ENCODE measurements at regions not wholly inside any gene's neighbourhood (a gene's known extent, or its start where the extent isn't known, plus 50 kb on each side); places are given as distances from the start of the nearest gene placed in this dataset.
"Not testable (repeated sequence)": the region's sequence is repeated elsewhere in the genome, so short reads cannot be mapped to it uniquely, and the experiment has no call there.

GRCh38 chr12:65670775-65671174 is 153.5 kb upstream of the HMGA2 start:
- H3K4me3 Mint-ChIP-seq = no peak overlapping the region
- H3K4me1 Mint-ChIP-seq (ENCODE audit: low read depth) = peaks cover 4% of the 10 kb centered on the region
- no peaks in the 10 kb centered on the region for H3K36me3 Mint-ChIP-seq (ENCODE audit: low read depth)

DNA sequence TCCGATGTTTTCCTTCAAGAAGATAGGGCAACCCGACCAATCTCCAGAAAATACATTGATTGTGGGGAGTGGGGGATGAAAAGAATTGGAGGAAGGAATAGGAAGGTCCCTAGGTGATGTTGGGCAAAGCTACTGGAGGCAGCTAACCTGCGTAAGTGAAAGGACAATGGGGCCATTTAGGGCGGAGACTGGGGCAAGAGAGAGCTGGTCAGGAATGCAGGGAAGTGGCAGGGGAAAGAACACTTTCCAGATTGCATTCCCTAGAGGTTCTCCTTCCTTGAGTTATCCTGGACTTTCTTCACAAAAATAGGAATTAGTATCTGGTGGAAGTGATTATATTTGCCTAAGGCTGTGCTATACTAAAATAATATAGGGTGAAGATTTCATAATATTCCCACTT is 151.8 kb upstream of the HMGA2 start:
- H3K4me3 Mint-ChIP-seq = no peak overlapping the region
- no peaks in the 10 kb centered on the region for H3K9me3 Mint-ChIP-seq
- no peak overlapping the region for H3K27ac Mint-ChIP-seq

More at GRCh38 chr12:65670775-65671174, 153.5 kb upstream of the HMGA2 start:
- Mint-ChIP-seq H3K27me3 (ENCODE audit: low read depth) (peaks cover 6% of the 10 kb centered on the region), H3K9me3 (no peaks in the 10 kb centered on the region), H3K27ac (no peak overlapping the region)

DNA sequence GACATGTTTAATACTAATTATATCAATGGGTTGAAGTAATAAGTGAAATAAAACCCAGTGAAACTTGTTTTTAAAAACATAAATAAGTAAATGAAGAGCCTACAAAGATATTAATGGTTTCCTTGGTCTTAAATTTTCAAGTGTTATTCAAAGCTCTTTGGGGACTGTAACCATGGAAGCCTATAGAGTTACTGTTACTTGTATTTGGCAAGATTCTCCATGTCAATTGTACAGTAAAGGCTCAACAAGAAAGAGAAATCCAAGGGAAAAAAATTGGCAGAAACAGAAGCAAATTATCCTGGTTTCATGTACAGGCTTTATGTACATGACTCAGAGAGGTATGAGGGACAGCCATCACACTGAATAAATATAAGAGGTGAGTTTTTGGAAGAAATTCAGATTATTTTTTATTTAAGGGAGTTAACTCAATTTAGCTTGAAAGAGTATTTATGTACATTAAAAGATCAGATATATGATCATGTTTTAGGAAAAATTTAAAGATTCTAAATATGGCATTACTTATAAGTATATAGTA is 151.1 kb upstream of the HMGA2 start:
- Mint-ChIP-seq H3K36me3 (ENCODE audit: low read depth) (no peaks in the 10 kb centered on the region), H3K27ac (no peak overlapping the region), H3K9me3 (no peaks in the 10 kb centered on the region), H3K27me3 (ENCODE audit: low read depth) (peaks cover 6% of the 10 kb centered on the region), H3K4me3 (no peak overlapping the region), H3K4me1 (ENCODE audit: low read depth) (no peaks in the 10 kb centered on the region)

More for the DNA sequence above, 151.8 kb upstream of the HMGA2 start:
- no peaks in the 10 kb centered on the region for H3K4me1 Mint-ChIP-seq (ENCODE audit: low read depth)
- H3K27me3 Mint-ChIP-seq (ENCODE audit: low read depth) = peaks cover 6% of the 10 kb centered on the region
- no peaks in the 10 kb centered on the region for H3K36me3 Mint-ChIP-seq (ENCODE audit: low read depth)

DNA sequence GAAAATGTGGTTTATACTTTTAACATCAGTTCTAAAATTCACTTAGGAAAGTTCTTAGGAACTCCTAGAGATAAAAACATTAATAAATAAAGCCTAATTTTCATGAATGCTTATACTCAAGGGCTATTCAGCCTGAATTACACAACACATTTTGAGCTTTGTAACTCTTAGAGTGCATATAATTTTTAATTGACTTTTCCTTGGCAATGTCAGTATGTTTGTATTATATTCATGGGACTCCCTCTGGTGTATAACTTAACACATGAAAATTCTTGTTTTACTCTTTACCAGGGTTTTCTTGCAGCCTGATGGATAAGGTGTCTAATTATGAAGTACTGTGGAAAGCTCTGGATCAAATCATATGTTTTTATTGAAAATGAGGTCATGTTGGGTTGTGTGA is 150.6 kb upstream of the HMGA2 start:
- Mint-ChIP-seq H3K27ac (no peak overlapping the region), H3K9me3 (no peaks in the 10 kb centered on the region), H3K4me1 (ENCODE audit: low read depth) (no peaks in the 10 kb centered on the region), H3K27me3 (ENCODE audit: low read depth) (peaks cover 6% of the 10 kb centered on the region), H3K4me3 (no peak overlapping the region), H3K36me3 (ENCODE audit: low read depth) (no peaks in the 10 kb centered on the region)

GRCh38 chr12:65675141-65675621 is 149.1 kb upstream of the HMGA2 start:
- Mint-ChIP-seq H3K27me3 (ENCODE audit: low read depth) (peaks cover 6% of the 10 kb centered on the region), H3K27ac (no peak overlapping the region), H3K4me3 (no peak overlapping the region), H3K4me1 (ENCODE audit: low read depth) (no peaks in the 10 kb centered on the region), H3K9me3 (no peaks in the 10 kb centered on the region), H3K36me3 (ENCODE audit: low read depth) (no peaks in the 10 kb centered on the region)

GRCh38 chr12:65678172-65678571 is 146.1 kb upstream of the HMGA2 start:
- not testable (repeated sequence) for H3K27me3 Mint-ChIP-seq (ENCODE audit: low read depth); H3K36me3 Mint-ChIP-seq (ENCODE audit: low read depth); H3K4me1 Mint-ChIP-seq (ENCODE audit: low read depth); H3K27ac Mint-ChIP-seq; H3K4me3 Mint-ChIP-seq; H3K9me3 Mint-ChIP-seq

DNA sequence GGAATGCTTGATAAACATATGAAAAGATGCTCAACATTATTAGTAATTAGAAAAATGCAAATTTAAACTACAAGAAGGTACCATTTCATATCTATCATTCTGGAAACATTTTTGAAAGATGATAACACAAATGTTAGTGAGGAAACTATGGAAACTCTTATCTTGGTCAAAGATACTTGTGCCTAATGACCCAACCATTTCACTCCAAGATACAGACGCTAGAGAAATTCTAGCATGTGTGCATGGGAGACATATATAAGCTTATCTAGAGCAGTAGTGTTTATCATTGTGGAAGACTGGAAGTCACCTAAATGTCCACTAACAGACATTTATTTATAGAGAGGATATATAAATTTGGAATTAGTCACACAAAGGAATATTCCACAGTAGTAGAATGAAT is 143.1 kb upstream of the HMGA2 start:
- Mint-ChIP-seq H3K36me3 (ENCODE audit: low read depth) (no peaks in the 10 kb centered on the region), H3K9me3 (no peaks in the 10 kb centered on the region), H3K27me3 (ENCODE audit: low read depth) (peaks cover 3% of the 10 kb centered on the region), H3K4me1 (ENCODE audit: low read depth) (no peaks in the 10 kb centered on the region), H3K4me3 (no peak overlapping the region), H3K27ac (no peak overlapping the region)

- Mint-ChIP-seq H3K27me3 (ENCODE audit: low read depth) (peaks cover 3% of the 10 kb centered on the region), H3K4me3 (no peak overlapping the region), H3K27ac (no peak overlapping the region), H3K9me3 (no peaks in the 10 kb centered on the region), H3K36me3 (ENCODE audit: low read depth) (no peaks in the 10 kb centered on the region), H3K4me1 (ENCODE audit: low read depth) (no peaks in the 10 kb centered on the region)
Measured at GRCh38 chr12:65682112-65682511, 142.2 kb upstream of the HMGA2 start.

GRCh38 chr12:65684906-65685305 is 139.4 kb upstream of the HMGA2 start:
- no peaks in the 10 kb centered on the region for H3K9me3 Mint-ChIP-seq
- no peak overlapping the region for H3K4me3 Mint-ChIP-seq
- no peaks in the 10 kb centered on the region for H3K36me3 Mint-ChIP-seq (ENCODE audit: low read depth)
- H3K27ac Mint-ChIP-seq = no peak overlapping the region
- peaks cover 3% of the 10 kb centered on the region for H3K27me3 Mint-ChIP-seq (ENCODE audit: low read depth)
- no peaks in the 10 kb centered on the region for H3K4me1 Mint-ChIP-seq (ENCODE audit: low read depth)

- H3K9me3 Mint-ChIP-seq = no peaks in the 10 kb centered on the region
- H3K4me3 Mint-ChIP-seq = no peak overlapping the region
- H3K36me3 Mint-ChIP-seq (ENCODE audit: low read depth) = no peaks in the 10 kb centered on the region
- H3K27ac Mint-ChIP-seq = no peak overlapping the region
- H3K27me3 Mint-ChIP-seq (ENCODE audit: low read depth) = peaks cover 3% of the 10 kb centered on the region
- no peaks in the 10 kb centered on the region for H3K4me1 Mint-ChIP-seq (ENCODE audit: low read depth)
Measured at GRCh38 chr12:65685514-65685913, 138.8 kb upstream of the HMGA2 start.

GRCh38 chr12:65689508-65689907 is 134.8 kb upstream of the HMGA2 start:
- Mint-ChIP-seq H3K9me3 (no peaks in the 10 kb centered on the region), H3K4me3 (no peak overlapping the region), H3K27ac (no peak overlapping the region), H3K4me1 (ENCODE audit: low read depth) (no peaks in the 10 kb centered on the region), H3K36me3 (ENCODE audit: low read depth) (no peaks in the 10 kb centered on the region), H3K27me3 (ENCODE audit: low read depth) (no peaks in the 10 kb centered on the region)

DNA sequence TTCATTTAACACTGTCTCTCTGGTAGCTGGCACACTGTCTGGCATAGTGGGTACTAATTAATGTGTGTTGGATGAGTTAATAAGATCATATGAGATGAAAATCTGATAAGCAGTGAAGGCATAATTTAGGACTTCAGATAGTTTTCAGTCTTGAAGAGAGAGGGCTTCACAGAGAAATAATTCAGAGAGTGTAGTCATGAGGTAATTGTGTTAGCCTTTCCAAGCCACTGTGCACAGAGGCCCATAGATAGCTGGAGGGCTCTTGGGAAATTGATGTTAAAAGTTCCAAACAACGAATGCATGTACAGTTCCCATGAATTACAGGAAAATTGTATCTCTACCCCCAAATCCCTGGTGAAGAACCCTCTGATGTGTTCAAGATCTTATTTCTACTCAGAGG is 133.8 kb upstream of the HMGA2 start:
- Mint-ChIP-seq H3K4me3 (no peak overlapping the region), H3K27me3 (ENCODE audit: low read depth) (no peaks in the 10 kb centered on the region), H3K27ac (no peak overlapping the region), H3K4me1 (ENCODE audit: low read depth) (no peaks in the 10 kb centered on the region), H3K36me3 (ENCODE audit: low read depth) (no peaks in the 10 kb centered on the region), H3K9me3 (no peaks in the 10 kb centered on the region)

DNA sequence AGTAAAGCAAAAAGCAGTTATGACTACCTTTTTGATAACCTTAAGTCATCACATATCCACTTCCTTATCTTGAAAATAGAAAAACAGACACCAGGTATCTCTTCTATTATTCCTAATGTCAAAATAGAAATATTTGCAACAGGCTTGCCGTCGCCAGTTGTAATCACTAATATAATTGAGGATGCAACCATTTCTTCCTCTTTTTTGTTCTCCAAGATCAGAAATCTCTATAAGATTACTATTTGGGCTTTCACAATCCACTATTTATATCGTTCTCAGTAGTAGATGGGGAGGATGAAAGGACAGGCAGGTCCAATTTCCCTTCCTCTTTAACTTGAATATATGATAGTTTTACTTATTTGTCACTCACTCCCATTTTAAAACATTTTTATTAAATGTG is 130.2 kb upstream of the HMGA2 start:
- Mint-ChIP-seq H3K4me1 (ENCODE audit: low read depth) (no peaks in the 10 kb centered on the region), H3K27ac (no peak overlapping the region), H3K4me3 (no peak overlapping the region), H3K9me3 (no peaks in the 10 kb centered on the region), H3K27me3 (ENCODE audit: low read depth) (no peaks in the 10 kb centered on the region), H3K36me3 (ENCODE audit: low read depth) (no peaks in the 10 kb centered on the region)

DNA sequence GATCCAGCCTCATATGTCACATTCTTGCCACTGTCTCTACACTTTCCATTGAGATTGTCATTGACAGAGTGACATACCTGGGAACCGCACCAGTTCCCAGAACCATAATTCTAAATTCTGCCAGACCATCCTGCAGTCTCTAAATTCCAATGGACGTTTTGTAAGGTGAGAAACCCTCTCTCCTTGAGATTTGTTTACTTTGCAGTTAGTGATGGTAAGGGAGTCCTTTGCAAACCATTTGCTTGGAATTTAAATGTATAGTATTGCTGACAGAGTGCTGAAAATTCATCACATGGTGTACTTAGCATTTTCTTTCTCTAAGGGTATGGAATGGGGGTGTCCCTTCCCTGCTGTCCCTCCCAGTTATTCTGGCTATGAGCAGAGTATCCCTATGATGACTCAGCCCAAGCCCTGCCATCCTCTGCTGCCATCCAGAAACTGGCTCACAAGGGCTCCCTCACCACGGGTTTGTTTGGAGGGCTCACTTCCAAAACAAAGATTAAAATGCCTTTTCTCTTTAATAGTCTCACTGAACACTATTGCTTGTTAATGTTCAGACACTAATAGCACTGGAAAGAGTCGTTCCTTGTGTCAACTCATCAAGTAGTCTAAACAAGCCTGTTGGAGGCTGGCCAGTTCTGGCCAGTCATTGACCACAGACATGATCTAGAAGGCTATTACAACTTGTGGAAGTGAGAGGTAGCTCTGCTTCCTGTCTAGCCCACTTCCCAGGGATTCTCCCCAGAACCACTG is 129.0 kb upstream of the HMGA2 start:
- Mint-ChIP-seq H3K27me3 (ENCODE audit: low read depth) (no peaks in the 10 kb centered on the region), H3K9me3 (no peaks in the 10 kb centered on the region), H3K36me3 (ENCODE audit: low read depth) (no peaks in the 10 kb centered on the region), H3K4me1 (ENCODE audit: low read depth) (no peaks in the 10 kb centered on the region), H3K4me3 (no peak overlapping the region), H3K27ac (no peak overlapping the region)

DNA sequence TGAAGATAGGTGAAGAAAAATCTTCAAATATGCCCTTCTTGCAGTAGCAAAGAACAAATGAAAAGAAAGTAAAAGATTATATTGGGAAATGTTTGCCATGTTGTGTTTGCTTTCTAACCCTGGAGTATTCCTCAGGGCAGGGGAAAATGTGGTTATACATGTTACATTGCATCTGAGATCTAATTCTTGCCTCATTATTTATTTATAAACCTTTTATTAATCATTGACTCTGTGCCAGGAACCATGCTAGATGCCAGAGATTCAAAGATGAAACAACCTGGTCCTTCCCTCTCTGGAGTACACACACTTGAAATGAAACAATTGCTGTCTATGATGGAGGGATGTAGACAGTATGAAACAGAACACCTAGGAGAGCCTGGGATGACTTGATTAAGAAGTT is 128.1 kb upstream of the HMGA2 start:
- no peaks in the 10 kb centered on the region for H3K36me3 Mint-ChIP-seq (ENCODE audit: low read depth)
- no peak overlapping the region for H3K27ac Mint-ChIP-seq
- H3K9me3 Mint-ChIP-seq = no peaks in the 10 kb centered on the region
- H3K4me1 Mint-ChIP-seq (ENCODE audit: low read depth) = no peaks in the 10 kb centered on the region
- H3K27me3 Mint-ChIP-seq (ENCODE audit: low read depth) = no peaks in the 10 kb centered on the region
- H3K4me3 Mint-ChIP-seq = no peak overlapping the region
